K562 (cell line): ENCODE measurements at regions not wholly inside any gene's neighbourhood (a gene's known extent, or its start where the extent isn't known, plus 50 kb on each side); places are given as distances from the start of the nearest gene placed in this dataset.
"Not testable (repeated sequence)": the region's sequence is repeated elsewhere in the genome, so short reads cannot be mapped to it uniquely, and the experiment has no call there.

Experiments used
- ATAC-seq: fragments of 200-7000 bp; cut with Tn5 transposase; 3 replicates; pipeline ENCODE4 v1.9.1; 2020; ENCODE audit warnings: moderate library complexity
- BruUV-seq: library from RNA; stranded (reverse); fragments of 400-500 nt; replicated peaks from 2 replicates; lab custom pipeline; 2021; lab: Mats Ljungman, UMichigan
- CTCF ChIA-PET: fragments of 300-600 bp; formaldehyde crosslinking; extraction: SDS; loops from one replicate; lab custom pipeline; 2021; ENCODE audit warnings: low intra/inter-chr PET ratio; lab: Yijun Ruan, JAX
- POLR2A ChIA-PET: fragments of 300-600, 350-650 bp; sonication (Branson Sonifier 250); formaldehyde crosslinking; extraction: SDS; loops from one replicate; lab custom pipeline; 2021; ENCODE audit warnings: antibody characterized with exemption, inconsistent platforms; lab: Yijun Ruan, JAX
- DNase-seq, 4 experiments: peaks; one replicate each; pipeline versions ENCODE4 v3.0.0 to v3.0.0-alpha.2; 2011 to 2018; ENCODE audit warnings: low spot score in 3 of 4, mixed read lengths in 3 of 4; ENCODE audit errors: extremely low read depth in 1 of 4
- FAIRE-seq: peaks from 2 replicates; lab custom pipeline; 2011; peaks lifted over from hg19 to GRCh38; lab: Jason Lieb, UNC
- H2AFZ ChIP-seq: 2 replicates; pipeline ENCODE4 v1.6.0; 2011; ENCODE audit warnings: low read depth, low read length, control low read depth, inconsistent platforms
- H3K27ac ChIP-seq: fragments of 200-600 bp; 3 replicates; pipeline ENCODE4 v1.8.0; 2011; ENCODE audit warnings: low read depth, mild to moderate bottlenecking, control low read depth, inconsistent platforms, low read length, moderate library complexity, mixed read lengths; ENCODE audit errors: extremely low read depth
- H3K27me3 ChIP-seq, 2 experiments: fragments of 300-600 bp in 1 of 2; 2 replicates in 1 of 2; 3 replicates in 1 of 2; pipeline versions ENCODE4 v1.6.0 to v1.8.0; 2011; ENCODE audit warnings: inconsistent platforms in 2 of 2, low read length in 2 of 2, mild to moderate bottlenecking in 1 of 2, mixed read lengths in 1 of 2, moderate library complexity in 1 of 2; ENCODE audit not compliant: control insufficient read depth in 2 of 2, insufficient read depth in 2 of 2
- H3K36me3 ChIP-seq: fragments of 300-600 bp; 3 replicates; pipeline ENCODE4 v1.8.0; 2011; ENCODE audit warnings: mild to moderate bottlenecking, low read length, inconsistent platforms; ENCODE audit not compliant: control insufficient read depth, insufficient read depth
- H3K4me1 ChIP-seq, 2 experiments: fragments of 200-600 bp in 1 of 2; replicated peaks in 1 of 2; 2 replicates in 1 of 2; 3 replicates in 1 of 2; pipeline versions ENCODE4 v1.5.1 to v1.8.0; 2011; ENCODE audit warnings: inconsistent platforms in 2 of 2, low read length in 2 of 2, mild to moderate bottlenecking in 1 of 2, mixed read lengths in 1 of 2, moderate library complexity in 1 of 2; ENCODE audit not compliant: control insufficient read depth in 2 of 2, insufficient read depth in 2 of 2
- H3K4me2 ChIP-seq: 2 replicates; pipeline ENCODE4 v1.6.1; 2011; ENCODE audit warnings: low read length, control low read depth, inconsistent platforms, mixed read lengths; ENCODE audit not compliant: insufficient read depth
- H3K4me3 ChIP-seq: fragments of 200-600 bp; sonication (generic), shearing (Covaris generic); 2 replicates; pipeline ENCODE4 v1.5.1; 2016; ENCODE audit warnings: control low read depth, inconsistent platforms
- H3K79me2 ChIP-seq: fragments of 200-600 bp; 3 replicates; pipeline ENCODE4 v1.8.0; 2011; ENCODE audit warnings: low read length, inconsistent platforms; ENCODE audit not compliant: control insufficient read depth, insufficient read depth
- H3K9ac ChIP-seq, 2 experiments: 2 replicates each; pipeline versions ENCODE4 v1.6.0 to v1.6.1; 2011; ENCODE audit warnings: low read depth in 2 of 2, low read length in 2 of 2, control low read depth in 1 of 2, inconsistent platforms in 1 of 2, mild to moderate bottlenecking in 1 of 2, mixed read lengths in 1 of 2; ENCODE audit not compliant: insufficient read depth in 1 of 2
- H3K9me1 ChIP-seq: one replicate; pipeline ENCODE4 v1.6.0; 2011; ENCODE audit warnings: inconsistent platforms, mild to moderate bottlenecking, low read length, moderate library complexity; ENCODE audit not compliant: control insufficient read depth, insufficient read depth
- H3K9me3 ChIP-seq: replicated peaks from 2 replicates; pipeline ENCODE4 v1.5.1; 2011; ENCODE audit warnings: low read depth, low read length, inconsistent platforms; ENCODE audit not compliant: control insufficient read depth, insufficient read depth
- H4K20me1 ChIP-seq: replicated peaks from 2 replicates; pipeline ENCODE4 v1.6.1; 2011; ENCODE audit warnings: low read length, inconsistent platforms, mixed read lengths; ENCODE audit not compliant: control insufficient read depth, insufficient read depth
- CBX5 ChIP-seq: IDR thresholded peaks from 2 replicates; pipeline ENCODE4 v1.6.1; 2014; ENCODE audit warnings: low read depth, borderline replicate concordance
- CTCFL ChIP-seq: IDR thresholded peaks from 2 replicates; pipeline ENCODE4 v1.6.1; 2011; ENCODE audit warnings: borderline replicate concordance, low read depth, mild to moderate bottlenecking, moderate library complexity, low read length; ENCODE audit not compliant: insufficient read depth, poor library complexity, severe bottlenecking
- DNMT1 ChIP-seq: fragments of 450-650 bp; IDR thresholded peaks from 2 replicates; pipeline ENCODE4 v1.6.1; 2016; ENCODE audit warnings: antibody characterized with exemption, mild to moderate bottlenecking
- EHMT2 ChIP-seq: fragments of 450-650 bp; IDR thresholded peaks from 2 replicates; pipeline ENCODE4 v1.6.1; 2018; ENCODE audit warnings: antibody characterized with exemption
- MCM2 ChIP-seq: fragments of 450-650 bp; IDR thresholded peaks from 2 replicates; pipeline ENCODE4 v1.6.1; 2017; ENCODE audit warnings: low read depth, mild to moderate bottlenecking
- MTA2 ChIP-seq: fragments of 450-650 bp; IDR thresholded peaks from 2 replicates; pipeline ENCODE4 v1.6.1; 2016; ENCODE audit warnings: low read depth
- NR4A1 ChIP-seq, 2 experiments: fragments of 250-450 bp in 1 of 2; fragments of 450-650 bp in 1 of 2; sonication (Bioruptor Pico) in 1 of 2; IDR thresholded peaks; 2 replicates each; pipeline versions ENCODE4 v1.4.0 to v1.6.1; 2016 to 2020; ENCODE audit warnings: mild to moderate bottlenecking in 2 of 2, missing compliant biosample characterization in 1 of 2, missing genetic modification characterization in 1 of 2, moderate library complexity in 1 of 2
- ZBTB11 ChIP-seq, 3 experiments: fragments of 200-800 bp in 1 of 3; fragments of 250-450 bp in 1 of 3; fragments of 450-650 bp in 1 of 3; sonication (Bioruptor Pico) in 1 of 3; sonication (Bioruptor generic) in 1 of 3; formaldehyde crosslinking in 1 of 3; IDR thresholded peaks; 2 replicates each; pipeline versions ENCODE4 v1.6.1 to v1.8.0; 2016 to 2022; ENCODE audit warnings: mild to moderate bottlenecking in 2 of 3, missing genetic modification characterization in 2 of 3, missing compliant biosample characterization in 1 of 3, moderate library complexity in 1 of 3
- WGBS: fragments of 100-300 bp; shearing (Covaris generic); methylation state at CpG from one replicate; pipeline ENCODE4 v1.1.6; 2016; ENCODE audit warnings: low coverage, mixed read lengths; ENCODE audit not compliant: insufficient coverage; ENCODE audit errors: missing lambda C conversion rate; 5-methylcytosine and 5-hydroxymethylcytosine counted together
- in situ Hi-C: fragments of 300-500 bp; cut with MboI; formaldehyde crosslinking; loops from 4 replicates; pipeline ENCODE4 v1.15.0; 2018; ENCODE audit warnings: inconsistent platforms, mixed read lengths
- intact Hi-C: fragments of 100-400 bp; cut with micrococcal nuclease; formaldehyde crosslinking; loops from 2 replicates; pipeline ENCODE4 v1.14.2; 2022

DNA sequence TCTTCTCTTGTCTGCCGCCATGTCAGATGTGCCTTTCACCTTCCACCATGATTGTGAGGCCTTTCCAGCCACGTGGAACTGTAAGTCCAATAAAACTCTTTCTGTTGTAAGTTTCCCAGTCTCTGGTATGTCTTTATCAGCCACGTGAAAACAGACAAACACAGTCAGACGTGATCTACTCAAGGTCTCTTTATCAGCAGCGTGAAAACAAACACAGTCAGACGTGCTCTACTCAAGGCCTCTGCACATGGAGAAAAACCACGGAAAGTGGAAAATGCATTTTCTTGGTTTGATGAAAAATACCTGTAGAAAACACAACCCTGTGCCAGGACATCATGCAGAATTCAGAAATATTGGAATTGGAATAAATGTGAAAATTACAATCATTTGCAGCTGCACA, 1115.7 kb downstream of the TMEM121 start (continued):
- TF ChIP-seq ZBTB11 (CRISPR knock-in tag; IDR thresholded peaks at IDR 0.05) = no peak
- TF ChIP-seq MCM2 = no peak
- no peak for TF ChIP-seq MTA2
- TF ChIP-seq NR4A1 (CRISPR knock-in tag; IDR thresholded peaks at IDR 0.05) = no peak
- no peak for TF ChIP-seq NR4A1 (tag; IDR thresholded peaks at IDR 0.05)
- no peak for TF ChIP-seq DNMT1
- TF ChIP-seq CTCFL = no peak
- no peak for TF ChIP-seq EHMT2
- TF ChIP-seq CBX5 = no peak

DNA sequence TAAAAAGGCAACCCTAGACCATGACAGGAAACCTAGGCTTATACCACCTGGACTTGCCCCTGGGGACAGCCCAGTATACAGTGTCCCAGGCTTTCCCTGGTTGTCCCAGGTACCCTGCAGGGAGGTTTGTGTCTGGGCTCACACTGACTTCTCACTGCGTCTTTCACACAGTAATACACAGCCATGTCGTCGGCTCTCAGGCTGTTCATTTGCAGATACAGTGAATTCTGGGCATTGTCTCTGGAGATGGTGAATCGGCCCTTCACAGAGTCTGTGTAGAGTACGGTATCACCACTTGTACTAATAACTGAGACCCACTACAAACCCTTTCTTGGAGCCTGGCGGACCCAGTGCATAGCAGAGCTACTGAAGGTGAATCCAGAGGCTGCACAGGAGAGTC, 1116.6 kb downstream of the TMEM121 start:
- BruUV-seq, H3K9me3 ChIP-seq, ATAC-seq, intact Hi-C loops, H3K9me1 ChIP-seq, POLR2A ChIA-PET, H3K4me1 ChIP-seq, H3K4me2 ChIP-seq, H3K79me2 ChIP-seq, H4K20me1 ChIP-seq, CTCF ChIA-PET, H3K4me3 ChIP-seq, H2AFZ ChIP-seq, in situ Hi-C loops, DNase-seq, FAIRE-seq, H3K27me3 ChIP-seq, H3K9ac ChIP-seq, H3K36me3 ChIP-seq, H3K27ac ChIP-seq: not testable (repeated sequence)
- WGBS = 3% methylated on average over 4 of the region's 6 CpGs

GRCh38 chr14:106648874-106649273, 1122.5 kb downstream of the TMEM121 start:
- H3K27ac ChIP-seq, BruUV-seq, H3K4me2 ChIP-seq, H3K4me1 ChIP-seq, H3K9ac ChIP-seq, in situ Hi-C loops, H3K4me3 ChIP-seq, H3K36me3 ChIP-seq, intact Hi-C loops, H3K79me2 ChIP-seq, FAIRE-seq, POLR2A ChIA-PET, H3K9me3 ChIP-seq, H4K20me1 ChIP-seq, H3K9me1 ChIP-seq, H2AFZ ChIP-seq, H3K27me3 ChIP-seq, CTCF ChIA-PET, DNase-seq, ATAC-seq: not testable (repeated sequence)
- 0% methylated on average over 1 of the region's 2 CpGs for WGBS
